ENCODE measurements at regions not wholly inside any gene's neighbourhood (a gene's known extent, or its start where the extent isn't known, plus 50 kb on each side); places are given as distances from the start of the nearest gene placed in this dataset.

- DNase-seq (ENCODE audit: low spot score), result no peak
These were observed 407.2 kb downstream of the EFNA5 start for GRCh38 chr5:107263387-107264018.

DNA sequence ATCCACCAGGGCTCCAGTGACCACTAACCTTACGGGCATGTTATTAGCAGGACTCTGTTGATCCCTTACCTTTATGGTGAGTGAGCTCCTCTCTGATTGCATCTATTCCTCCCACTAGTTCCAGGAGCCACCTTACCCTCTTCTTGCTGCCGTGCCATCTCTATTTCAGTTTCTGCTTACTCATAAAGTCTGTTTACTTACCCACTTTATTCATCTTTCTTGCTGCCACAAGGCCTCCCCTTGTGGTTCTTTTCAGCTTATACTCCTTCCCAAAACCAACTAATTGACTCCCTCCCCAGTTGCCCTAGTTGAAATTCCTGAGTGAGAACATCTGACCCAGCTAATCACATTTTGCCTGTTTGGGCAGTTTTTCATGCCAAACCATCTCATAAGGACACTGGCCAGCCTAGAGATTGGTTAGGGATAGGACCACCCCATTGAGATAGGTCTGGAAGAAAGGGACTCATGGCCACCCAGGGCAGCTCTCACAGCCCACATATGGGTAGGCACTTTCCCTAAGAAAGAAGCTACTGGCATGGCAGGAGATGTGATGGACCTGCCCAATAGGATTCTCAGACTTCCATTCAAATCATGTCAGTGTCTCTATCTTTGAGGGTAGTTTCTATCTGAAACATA, 412.7 kb downstream of the EFNA5 start:
- DNase-seq (ENCODE audit: low spot score), result no peak

GRCh38 chr5:107254902-107255234, 415.9 kb downstream of the EFNA5 start:
- DNase-seq (ENCODE audit: low spot score), result no peak

GRCh38 chr5:107254214-107254901, 416.4 kb downstream of the EFNA5 start:
- DNase-seq (ENCODE audit: low spot score), result no peak

GRCh38 chr5:107253246-107253645, 417.5 kb downstream of the EFNA5 start:
- DNase-seq (ENCODE audit: low spot score), result no peak

GRCh38 chr5:107251151-107251550, 419.6 kb downstream of the EFNA5 start:
- DNase-seq (ENCODE audit: low spot score), result no peak

DNA sequence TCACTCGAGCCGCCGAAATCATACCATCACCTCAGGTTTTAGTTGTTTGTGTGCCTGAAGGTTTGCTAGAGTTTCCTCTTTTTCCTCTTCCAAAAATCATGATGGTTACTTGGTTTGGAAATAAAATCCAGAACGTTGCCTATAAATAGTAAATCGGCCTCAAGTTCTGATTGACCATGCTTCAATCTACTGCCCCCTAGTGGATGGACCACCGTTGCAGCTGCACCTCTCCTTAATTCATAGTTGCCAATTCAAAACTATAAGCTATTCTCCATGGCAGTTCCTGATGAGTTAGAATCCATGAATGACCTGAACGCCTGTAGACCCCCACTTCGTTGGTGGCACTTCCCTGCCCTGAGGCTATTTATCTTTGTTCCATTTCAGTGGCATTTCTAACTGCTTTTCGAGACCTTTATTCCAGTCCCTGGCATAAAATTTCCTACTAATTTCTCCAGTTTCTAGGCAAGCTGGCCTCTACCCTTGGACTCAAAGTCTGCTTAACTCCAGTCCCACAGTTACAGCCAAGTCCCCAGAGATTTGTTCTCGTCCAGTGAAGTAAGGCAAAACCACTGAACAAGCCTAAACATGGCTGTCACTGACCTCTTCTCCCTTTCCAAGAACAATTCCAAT, 422.6 kb downstream of the EFNA5 start:
- DNase-seq (ENCODE audit: low spot score), result no peak

- DNase-seq (ENCODE audit: low spot score), result no peak
These were observed 423.3 kb downstream of the EFNA5 start for GRCh38 chr5:107247427-107247826.

DNA sequence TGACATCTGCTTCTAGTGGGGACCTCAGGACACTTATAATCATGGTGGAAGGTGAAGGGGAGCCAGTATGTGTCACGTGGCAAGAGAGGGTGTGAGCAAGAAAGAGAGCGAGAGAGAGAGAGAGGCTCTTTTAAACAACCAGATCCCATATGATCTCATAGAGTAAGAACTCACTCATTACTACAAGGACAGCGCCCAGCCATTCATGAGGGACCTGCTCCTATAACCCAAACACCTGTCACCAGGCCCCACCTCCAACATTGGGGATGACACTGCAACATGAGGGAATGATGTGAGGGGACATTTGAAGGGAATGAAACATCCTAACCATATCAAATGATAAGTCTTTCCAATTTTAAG, 427.5 kb downstream of the EFNA5 start:
- no peak for DNase-seq (ENCODE audit: low spot score)

GRCh38 chr5:107242411-107243219, 428.1 kb downstream of the EFNA5 start:
- no peak for DNase-seq (ENCODE audit: low spot score)

GRCh38 chr5:107241841-107242240, 428.9 kb downstream of the EFNA5 start:
- no peak for DNase-seq (ENCODE audit: low spot score)

DNA sequence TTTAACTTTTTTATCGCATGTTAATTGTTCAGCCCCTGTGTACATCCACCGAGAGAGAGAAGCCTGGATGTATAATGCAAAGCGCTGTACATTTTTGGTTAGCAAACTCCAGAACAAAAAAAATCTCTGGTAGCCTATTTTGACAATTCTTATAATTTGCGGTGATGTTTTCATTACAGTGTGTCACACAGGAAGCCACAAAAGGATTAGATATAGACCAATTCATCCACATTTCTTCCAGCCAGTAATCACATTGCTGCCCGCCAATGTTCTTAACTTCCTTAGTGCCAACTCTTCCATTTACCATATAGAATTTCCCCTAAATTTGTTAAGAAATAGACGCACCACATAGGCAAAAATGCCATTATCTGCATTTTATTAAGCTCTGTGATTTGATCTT, 435.6 kb downstream of the EFNA5 start:
- DNase-seq (ENCODE audit: low spot score), result no peak

DNA sequence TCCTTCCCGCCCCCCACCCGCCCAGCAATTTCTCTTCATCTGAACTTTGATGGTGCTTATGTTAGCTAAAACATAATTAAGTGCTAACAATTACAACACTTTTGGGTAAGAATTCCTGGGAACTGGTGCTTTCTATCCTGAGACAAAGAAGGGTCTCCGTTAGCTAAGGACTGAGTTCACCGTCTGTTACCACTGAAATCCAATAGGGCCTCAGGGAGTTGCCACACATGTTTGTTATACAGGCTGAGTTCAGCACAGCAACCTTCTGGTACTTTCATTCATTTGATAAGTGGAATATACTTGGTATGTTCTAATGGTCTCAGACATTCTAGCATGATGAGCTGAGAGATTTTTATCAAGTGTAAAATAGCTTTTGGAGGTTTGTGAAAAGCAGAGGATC, 437.9 kb downstream of the EFNA5 start:
- DNase-seq (ENCODE audit: low spot score), result no peak

DNA sequence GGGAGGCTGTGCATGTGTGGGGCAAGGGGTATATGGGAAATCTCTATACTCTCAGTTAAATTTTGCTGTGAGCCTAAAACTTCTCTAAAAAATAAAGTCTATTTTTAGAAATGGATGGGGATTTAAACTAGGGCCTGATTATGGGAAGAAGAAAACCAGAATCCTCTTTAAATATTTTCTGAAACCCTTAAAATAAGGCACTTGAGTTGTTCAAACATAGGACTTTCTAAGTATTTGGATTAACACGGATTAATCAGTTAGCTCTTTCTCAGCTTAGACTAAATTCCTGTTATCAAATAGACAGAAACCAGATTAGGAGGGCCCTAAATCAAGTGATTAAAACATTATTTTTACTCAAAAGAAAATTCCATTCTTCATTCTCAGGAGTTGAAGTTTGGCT, 438.4 kb downstream of the EFNA5 start:
- DNase-seq (ENCODE audit: low spot score), result no peak

DNA sequence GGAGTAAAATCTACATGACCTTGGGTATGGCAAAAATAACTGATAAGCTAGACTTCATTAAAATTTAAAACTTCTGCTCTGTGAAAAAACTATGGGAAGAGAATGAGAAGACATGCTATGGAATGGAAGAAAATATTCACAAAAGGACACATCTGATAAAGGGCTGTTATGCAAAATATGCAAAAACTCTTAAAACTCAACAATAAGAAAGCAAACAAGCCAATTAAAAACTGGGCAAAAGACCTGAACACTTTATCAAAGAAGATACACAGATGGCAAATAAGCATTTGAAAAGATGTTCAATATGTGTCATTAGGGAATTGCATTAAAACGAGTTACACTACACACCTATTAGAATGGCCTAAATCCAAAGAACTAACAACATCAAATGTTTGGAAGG, 439.5 kb downstream of the EFNA5 start:
- no peak for DNase-seq (ENCODE audit: low spot score)

GRCh38 chr5:107230367-107230766, 440.4 kb downstream of the EFNA5 start:
- DNase-seq (ENCODE audit: low spot score), result no peak

GRCh38 chr5:107228226-107228625, 442.5 kb downstream of the EFNA5 start:
- DNase-seq (ENCODE audit: low spot score), result no peak

DNA sequence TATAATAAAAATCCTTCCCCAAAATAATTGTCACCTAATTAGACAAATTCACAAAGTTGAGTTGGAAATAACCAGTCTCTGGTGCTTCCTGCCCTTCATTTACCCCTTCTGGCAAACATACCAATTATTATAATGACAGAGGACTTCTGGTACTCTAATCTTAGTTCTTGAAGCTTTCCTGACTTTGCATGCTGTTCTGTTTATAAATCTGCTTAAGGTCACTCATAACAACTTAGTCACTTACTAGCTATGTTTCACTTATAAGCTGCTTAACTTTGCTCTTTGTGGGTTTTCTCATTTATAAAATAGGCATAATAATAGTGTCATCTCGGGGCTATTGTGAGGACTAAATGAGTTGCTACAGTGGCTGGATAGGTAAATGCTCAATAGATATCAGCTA, 446.5 kb downstream of the EFNA5 start:
- DNase-seq (ENCODE audit: low spot score), result no peak

DNA sequence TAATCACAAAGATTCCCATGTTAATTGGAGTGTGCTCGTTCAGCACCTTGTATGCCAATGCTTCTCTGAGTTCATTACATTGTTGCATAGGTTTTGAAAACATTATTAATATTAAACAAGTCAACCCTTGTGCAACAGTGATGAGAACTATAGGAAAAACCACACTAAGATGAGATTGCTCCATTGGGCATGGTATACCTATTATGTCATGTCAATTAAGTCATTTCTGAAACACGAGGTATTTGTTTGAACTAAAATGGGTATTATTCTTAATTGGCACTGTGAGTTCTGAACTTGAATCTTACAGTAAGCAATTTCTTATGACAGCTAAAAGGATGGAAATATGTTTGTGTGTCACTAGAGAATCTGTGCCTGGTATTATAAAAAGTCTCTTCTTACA, 447.7 kb downstream of the EFNA5 start:
- no peak for DNase-seq (ENCODE audit: low spot score)

DNA sequence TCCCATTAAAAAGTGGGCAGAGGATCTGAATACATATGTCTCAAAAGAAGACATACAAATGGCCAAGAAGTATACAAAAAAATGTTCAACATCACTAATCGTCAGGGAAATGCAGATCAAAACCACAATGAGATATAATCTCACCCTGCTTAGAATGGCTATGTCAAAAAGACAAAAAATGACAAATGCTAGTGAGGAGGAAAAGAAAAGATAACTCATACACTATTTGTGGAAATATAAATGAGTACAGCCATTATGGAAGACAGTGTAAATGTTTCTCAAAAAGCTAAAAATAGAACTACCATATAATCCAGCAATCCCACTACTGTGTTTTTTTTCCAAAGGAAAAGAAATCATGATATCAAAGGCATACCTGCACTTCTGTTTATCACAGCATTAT, 450.7 kb downstream of the EFNA5 start:
- DNase-seq (ENCODE audit: low spot score), result no peak

DNA sequence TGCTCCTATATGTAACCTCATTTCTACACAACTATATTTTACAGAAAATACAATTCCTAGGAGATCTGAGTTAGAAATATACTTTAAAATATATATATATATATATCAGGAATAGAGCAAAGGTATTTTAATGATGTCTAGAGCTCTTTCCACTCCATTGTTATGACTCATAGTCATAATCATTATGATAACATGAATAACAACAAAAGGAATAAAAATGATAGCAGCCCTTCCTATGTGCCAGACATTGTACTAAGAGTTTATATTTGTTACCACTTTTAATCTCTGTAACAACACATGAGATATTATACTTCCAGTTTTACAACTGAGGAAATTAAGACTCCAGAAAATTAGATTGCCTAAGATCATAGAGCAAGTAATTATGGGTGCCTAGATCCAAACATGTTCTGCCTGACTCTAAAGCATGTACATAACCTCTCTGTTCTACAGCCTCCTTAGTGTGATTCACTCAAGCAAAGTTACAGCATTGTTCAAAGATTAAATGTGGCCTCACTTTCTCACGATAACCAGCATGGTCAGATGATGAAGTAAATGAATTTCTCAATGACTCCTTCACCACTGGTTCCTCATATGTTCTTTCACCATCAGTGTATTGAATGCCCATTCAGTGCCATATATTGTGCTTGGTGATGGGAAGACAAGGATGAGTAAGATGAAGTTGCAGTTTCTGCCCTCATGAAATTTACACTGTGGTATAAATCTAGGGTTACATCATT, 452.1 kb downstream of the EFNA5 start:
- no peak for DNase-seq (ENCODE audit: low spot score)

DNA sequence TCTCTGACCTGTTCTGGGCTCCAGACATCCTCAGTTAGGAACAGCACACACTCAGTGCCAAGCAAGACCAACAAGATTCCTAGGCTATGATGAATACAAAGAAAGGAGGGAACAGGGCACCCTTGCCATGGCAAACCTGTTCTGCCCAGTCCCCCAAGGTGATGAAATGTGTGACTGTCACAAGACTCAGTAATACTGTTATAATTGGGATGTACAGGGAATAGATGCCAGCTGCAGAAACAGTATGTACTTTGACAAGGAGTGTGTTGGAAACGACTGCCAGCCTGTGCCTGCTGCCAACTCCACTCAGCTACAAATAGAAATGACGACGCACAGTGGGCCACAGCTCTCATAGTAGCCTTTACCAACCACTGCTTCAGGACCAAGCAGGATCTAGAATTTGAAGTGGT, 453.0 kb downstream of the EFNA5 start:
- DNase-seq (ENCODE audit: low spot score), result no peak

Data from AG08395 (cell line).